ENCODE measurements at regions not wholly inside any gene's neighbourhood (a gene's known extent, or its start where the extent isn't known, plus 50 kb on each side); places are given as distances from the start of the nearest gene placed in this dataset.

DNA sequence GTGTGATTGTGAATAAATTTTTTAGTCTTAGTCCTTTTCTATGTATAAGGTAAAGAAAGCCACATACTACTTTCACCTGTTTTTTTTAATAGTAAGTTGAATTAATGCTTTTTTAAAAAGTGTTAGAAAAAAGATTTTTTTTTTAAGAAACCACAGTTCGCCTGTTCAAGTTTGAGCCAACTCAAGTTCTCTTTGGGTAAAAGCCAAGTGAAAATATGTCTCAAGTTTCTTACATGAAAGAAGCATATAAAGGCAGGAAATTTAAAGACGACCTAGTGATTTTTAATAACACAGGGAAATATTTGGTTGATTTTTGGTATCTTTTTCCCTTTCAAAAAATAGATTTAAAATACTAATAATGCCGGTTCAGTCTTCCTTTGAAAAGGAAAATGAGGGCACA is 369.9 kb upstream of the NR3C2 start:
- Mint-ChIP-seq H3K4me1 (no peaks in the 10 kb centered on the region), H3K9me3 (peaks cover 6% of the 10 kb centered on the region), H3K4me3 (no peak overlapping the region), H3K27me3 (peaks cover 3% of the 10 kb centered on the region), H3K36me3 (ENCODE audit: low read depth) (no peaks in the 10 kb centered on the region), H3K27ac (no peak overlapping the region)
- no peak for ATAC-seq (replicated peaks)

DNA sequence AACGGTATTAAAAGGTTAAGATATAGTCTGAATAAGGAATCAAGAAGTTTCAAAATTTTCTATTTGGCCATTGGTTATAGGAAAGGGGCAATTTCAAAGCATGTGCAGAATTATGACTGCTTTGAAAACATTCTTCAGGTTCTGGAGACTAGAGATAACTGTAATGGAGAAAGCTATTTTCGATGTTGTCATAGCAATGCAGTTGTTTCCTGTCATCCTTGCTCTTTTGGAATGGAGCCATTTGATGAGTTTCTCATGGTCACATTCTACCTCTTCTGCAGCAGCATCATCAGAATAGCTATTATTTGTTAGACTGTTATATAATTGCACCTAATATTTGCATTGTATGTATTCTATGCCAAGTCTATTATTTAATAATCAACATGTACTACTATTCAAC is 368.2 kb upstream of the NR3C2 start:
- H3K9me3 Mint-ChIP-seq: no peaks in the 10 kb centered on the region
- no peak overlapping the region for H3K27ac Mint-ChIP-seq
- no peaks in the 10 kb centered on the region for H3K27me3 Mint-ChIP-seq
- no peak overlapping the region for H3K4me3 Mint-ChIP-seq
- no peaks in the 10 kb centered on the region for H3K36me3 Mint-ChIP-seq (ENCODE audit: low read depth)
- H3K4me1 Mint-ChIP-seq: no peaks in the 10 kb centered on the region
- ATAC-seq (replicated peaks): no peak

DNA sequence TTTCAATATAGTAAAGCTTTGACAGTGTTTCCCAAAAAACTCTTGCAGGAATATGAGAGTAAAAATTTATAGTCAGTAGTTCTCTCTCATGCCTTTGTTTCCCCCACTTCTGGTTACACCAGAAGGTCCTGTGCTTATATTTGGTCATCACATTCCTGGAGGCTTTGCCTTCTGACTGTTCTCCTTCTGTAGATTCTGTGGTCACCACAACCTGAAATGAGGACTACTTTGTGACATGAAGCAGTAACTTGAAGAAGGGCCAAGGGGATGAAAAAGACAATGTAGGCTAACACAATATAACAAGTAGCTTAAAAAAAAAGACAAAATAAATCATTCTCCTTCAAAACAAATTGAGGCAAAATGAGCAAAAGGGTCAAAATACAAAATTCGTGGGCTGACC is 366.2 kb upstream of the NR3C2 start:
- Mint-ChIP-seq H3K36me3 (ENCODE audit: low read depth) (no peaks in the 10 kb centered on the region), H3K4me1 (no peaks in the 10 kb centered on the region), H3K27me3 (no peaks in the 10 kb centered on the region), H3K9me3 (no peaks in the 10 kb centered on the region), H3K4me3 (no peak overlapping the region), H3K27ac (no peak overlapping the region)
- ATAC-seq (replicated peaks): no peak

DNA sequence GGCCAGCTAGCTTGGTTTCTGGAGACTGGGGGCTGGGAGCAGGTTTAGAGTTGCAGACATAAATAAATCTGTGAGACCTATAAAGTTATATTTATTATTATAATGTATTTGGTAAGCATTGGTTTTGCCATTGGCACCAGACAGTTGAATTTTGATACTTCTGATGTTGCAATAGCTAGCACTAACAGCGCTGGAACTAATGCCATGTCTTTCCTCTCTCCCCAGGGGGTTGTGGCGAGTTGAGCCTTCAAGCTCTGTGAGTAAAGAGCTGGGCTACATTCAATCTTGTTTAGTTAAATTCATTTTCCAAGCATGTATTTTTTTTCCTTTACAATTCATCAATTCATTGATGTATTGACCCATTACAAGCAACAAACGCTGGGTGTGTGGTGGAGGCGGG is 358.7 kb upstream of the NR3C2 start:
- Mint-ChIP-seq H3K4me3 (no peak overlapping the region), H3K36me3 (ENCODE audit: low read depth) (no peaks in the 10 kb centered on the region), H3K4me1 (no peaks in the 10 kb centered on the region), H3K27me3 (no peaks in the 10 kb centered on the region), H3K9me3 (no peaks in the 10 kb centered on the region), H3K27ac (no peak overlapping the region)
- no peak for ATAC-seq (replicated peaks)

DNA sequence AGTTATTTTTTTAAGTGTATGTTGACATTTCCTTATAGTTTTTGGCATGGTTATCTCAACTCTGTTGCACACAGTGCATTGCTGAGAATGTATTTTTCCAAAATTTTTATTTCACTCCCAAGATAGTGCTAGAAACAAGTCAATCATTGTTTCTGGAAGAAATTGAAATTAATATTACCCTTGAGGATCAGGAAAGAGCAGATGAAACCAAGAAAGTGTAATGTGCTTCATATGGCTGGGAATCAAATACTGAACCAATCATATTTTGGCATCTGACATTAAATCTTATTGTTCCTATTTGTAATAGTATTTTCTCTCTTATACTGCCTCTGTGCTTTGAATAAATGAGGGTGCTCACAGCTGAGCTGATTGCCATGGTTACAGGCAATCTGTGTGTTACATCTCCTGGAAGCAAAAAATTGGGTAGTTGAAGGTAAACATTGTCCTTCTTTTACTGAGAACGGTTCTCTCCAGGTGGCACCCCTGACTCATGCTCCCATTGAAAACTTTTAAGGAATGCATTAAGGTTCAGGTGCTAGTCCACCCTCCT is 358.2 kb upstream of the NR3C2 start:
- no peaks in the 10 kb centered on the region for H3K27me3 Mint-ChIP-seq
- H3K27ac Mint-ChIP-seq: no peak overlapping the region
- H3K36me3 Mint-ChIP-seq (ENCODE audit: low read depth): no peaks in the 10 kb centered on the region
- no peak overlapping the region for H3K4me3 Mint-ChIP-seq
- H3K9me3 Mint-ChIP-seq: no peaks in the 10 kb centered on the region
- H3K4me1 Mint-ChIP-seq: no peaks in the 10 kb centered on the region
- no peak for ATAC-seq (replicated peaks)

DNA sequence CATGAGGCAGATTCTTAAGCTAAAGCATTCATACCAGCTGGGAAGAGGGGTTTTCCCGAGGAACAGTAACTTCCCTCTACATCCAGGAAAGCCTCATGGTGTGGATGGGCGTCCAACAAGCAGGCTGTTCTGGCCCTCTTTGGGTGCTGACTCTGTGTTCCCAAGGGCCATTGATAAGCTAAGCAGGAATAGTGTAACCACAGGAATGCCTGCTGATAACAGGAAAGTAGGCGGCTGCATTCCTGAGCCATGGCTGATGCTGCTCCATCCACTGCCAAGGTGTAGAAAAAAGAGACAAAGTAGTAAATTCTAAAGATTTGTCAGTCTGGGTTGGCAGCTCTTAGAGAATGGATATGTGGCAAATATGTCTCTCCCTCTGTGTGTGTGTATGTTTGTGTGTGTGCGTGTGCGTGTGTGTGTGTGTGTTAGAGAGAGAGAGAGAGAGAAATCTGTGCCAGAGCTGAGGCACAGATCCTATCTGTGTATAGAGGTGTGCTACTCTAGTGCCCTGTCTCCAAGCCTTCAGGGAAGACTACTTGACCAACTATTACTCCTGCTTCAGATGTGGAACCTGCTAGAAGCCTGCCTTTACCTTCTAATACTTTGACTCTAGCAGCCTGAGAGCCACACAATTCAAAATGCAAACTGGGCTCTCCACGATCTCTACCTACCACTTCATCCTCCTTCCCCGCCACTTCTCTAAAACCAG is 353.1 kb upstream of the NR3C2 start:
- H3K9me3 Mint-ChIP-seq: no peaks in the 10 kb centered on the region
- no peak overlapping the region for H3K27ac Mint-ChIP-seq
- H3K27me3 Mint-ChIP-seq: no peaks in the 10 kb centered on the region
- no peaks in the 10 kb centered on the region for H3K36me3 Mint-ChIP-seq (ENCODE audit: low read depth)
- H3K4me3 Mint-ChIP-seq: no peak overlapping the region
- no peaks in the 10 kb centered on the region for H3K4me1 Mint-ChIP-seq
- no peak for ATAC-seq (replicated peaks)

DNA sequence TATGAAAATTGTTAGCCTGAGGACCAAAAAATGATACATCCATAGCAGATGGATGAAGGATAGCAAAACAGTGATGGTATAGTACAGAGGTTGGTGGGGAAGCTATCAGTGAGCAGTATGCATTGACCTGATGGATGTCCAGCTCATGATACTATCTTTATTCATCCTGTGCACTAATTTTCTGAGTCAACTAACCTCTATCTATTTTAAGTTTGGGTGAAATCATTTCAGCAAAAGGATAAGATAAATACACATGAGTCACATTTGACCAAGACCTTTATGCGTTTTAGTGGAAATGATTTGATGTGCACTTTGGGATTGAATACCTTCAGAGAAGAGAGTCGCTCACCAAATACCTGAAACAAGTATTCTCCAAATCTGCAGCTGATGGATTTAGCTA is 351.0 kb upstream of the NR3C2 start:
- Mint-ChIP-seq H3K27me3 (peaks cover 8% of the 10 kb centered on the region), H3K27ac (no peak overlapping the region), H3K4me3 (no peak overlapping the region), H3K4me1 (no peaks in the 10 kb centered on the region), H3K9me3 (no peaks in the 10 kb centered on the region), H3K36me3 (ENCODE audit: low read depth) (no peaks in the 10 kb centered on the region)
- ATAC-seq (replicated peaks): no peak

DNA sequence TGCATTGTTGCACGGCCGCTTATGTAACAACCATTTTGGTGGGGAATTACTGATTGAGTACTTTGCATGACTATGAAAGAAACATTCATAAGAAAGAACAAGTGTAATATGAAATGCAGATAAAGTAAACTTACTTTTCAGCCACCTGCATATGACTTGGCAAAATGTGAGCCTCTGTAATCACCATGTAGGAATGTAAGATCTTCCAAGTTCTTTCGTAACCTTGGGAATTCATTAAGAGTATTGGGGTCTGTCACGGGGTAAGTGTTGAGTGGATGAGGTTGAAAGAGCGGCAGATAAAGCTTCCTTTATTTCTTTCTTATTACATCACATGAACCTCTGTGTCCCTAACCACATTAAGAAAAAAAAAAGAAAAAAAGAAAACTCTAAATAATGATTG is 348.5 kb upstream of the NR3C2 start:
- H3K36me3 Mint-ChIP-seq (ENCODE audit: low read depth): no peaks in the 10 kb centered on the region
- ATAC-seq (replicated peaks): no peak
- H3K27ac Mint-ChIP-seq: no peak overlapping the region
- no peak overlapping the region for H3K4me3 Mint-ChIP-seq
- no peaks in the 10 kb centered on the region for H3K4me1 Mint-ChIP-seq
- peaks cover 12% of the 10 kb centered on the region for H3K27me3 Mint-ChIP-seq
- H3K9me3 Mint-ChIP-seq: no peaks in the 10 kb centered on the region

DNA sequence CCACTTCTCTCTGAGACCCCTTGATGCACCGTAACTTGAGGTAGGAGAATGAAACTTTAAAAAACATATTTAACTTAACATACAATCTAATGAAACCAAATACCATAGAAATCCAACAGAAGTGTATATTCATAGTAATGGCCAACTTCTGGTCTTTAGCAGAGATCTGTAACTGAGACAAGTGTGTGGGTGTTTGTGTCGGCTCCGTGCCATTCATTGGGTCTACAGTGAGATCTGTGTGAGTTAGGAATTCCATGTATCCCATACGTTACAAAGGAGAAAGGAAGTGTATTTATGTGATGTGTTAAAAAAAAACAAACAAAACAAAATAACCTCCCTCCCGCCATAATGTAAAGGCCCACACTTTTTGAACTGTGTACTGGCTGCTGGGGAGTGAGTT is 348.0 kb upstream of the NR3C2 start:
- Mint-ChIP-seq H3K27me3 (peaks cover 12% of the 10 kb centered on the region), H3K4me1 (no peaks in the 10 kb centered on the region), H3K36me3 (ENCODE audit: low read depth) (no peaks in the 10 kb centered on the region), H3K9me3 (no peaks in the 10 kb centered on the region), H3K27ac (no peak overlapping the region), H3K4me3 (no peak overlapping the region)
- no peak for ATAC-seq (replicated peaks)

DNA sequence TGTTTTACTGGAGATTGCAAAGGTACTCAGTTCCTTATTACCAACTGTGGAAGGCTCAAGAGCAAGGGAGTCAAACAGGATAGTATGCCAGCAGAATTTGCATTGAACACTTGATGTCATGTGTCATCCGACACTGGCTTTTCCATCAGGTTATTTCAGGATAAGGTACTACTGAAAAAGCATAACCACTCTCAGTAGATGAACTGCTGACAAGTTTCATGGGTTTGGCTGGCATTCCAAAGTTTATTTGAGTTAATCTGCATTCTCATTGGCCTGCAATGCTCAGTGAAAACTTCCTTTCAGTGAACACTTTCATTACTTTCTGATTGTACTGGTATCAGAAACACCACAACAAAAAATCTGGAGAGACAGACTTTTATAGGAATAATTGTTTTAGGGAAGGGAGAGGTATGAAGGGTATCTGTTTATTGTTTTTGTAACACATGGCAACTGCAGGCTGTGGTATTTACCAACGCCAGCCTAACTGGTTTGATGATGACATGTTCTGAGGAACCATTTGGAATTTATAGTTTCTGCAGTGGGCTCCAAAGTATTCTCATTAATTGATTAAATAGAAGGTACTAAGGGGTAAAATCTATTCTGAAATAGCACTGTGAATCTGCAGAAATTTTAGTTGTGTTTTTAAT is 345.7 kb upstream of the NR3C2 start:
- no peaks in the 10 kb centered on the region for H3K4me1 Mint-ChIP-seq
- H3K4me3 Mint-ChIP-seq: no peak overlapping the region
- H3K27me3 Mint-ChIP-seq: peaks cover 12% of the 10 kb centered on the region
- ATAC-seq (replicated peaks): no peak
- H3K9me3 Mint-ChIP-seq: no peaks in the 10 kb centered on the region
- no peaks in the 10 kb centered on the region for H3K36me3 Mint-ChIP-seq (ENCODE audit: low read depth)
- H3K27ac Mint-ChIP-seq: no peak overlapping the region

DNA sequence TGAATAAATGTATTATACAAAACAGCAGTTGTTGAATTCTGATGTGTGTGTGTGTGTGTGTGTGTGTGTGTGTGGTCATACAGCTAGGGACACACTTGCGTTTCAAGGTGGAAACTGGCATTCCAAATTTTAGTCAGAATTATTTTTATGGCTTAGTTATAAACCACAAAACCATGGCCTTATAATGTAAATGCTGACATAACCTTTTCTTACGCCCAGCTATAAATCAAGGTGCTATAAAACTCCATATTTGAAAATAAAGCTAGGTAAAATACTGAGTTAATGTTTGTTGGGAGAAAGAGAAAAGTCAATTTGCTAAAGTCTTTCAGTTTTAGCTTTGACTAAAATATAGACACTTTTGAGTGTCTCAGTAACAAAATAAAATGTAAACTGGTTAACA is 345.1 kb upstream of the NR3C2 start:
- Mint-ChIP-seq H3K4me3 (no peak overlapping the region), H3K36me3 (ENCODE audit: low read depth) (no peaks in the 10 kb centered on the region), H3K27me3 (peaks cover 15% of the 10 kb centered on the region), H3K9me3 (no peaks in the 10 kb centered on the region), H3K4me1 (no peaks in the 10 kb centered on the region), H3K27ac (no peak overlapping the region)
- ATAC-seq (replicated peaks): no peak

DNA sequence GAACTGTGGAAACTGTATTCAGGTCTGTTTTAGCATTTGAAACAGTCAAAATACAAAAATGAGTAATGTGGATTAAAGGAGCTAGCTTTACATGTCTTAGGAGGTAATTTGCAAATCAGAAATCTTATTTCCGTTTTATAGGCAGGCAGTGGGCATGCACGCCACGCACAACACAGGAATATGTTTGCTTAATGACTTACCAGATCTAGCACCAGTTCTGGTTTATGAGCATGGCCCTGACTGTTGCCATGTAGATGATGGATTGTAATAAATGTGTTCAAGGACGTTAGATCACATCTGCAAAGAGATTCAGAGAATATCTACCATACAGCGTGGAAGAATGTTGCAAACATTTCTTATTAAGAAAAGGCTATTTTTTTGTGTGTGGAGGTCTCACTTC is 344.5 kb upstream of the NR3C2 start:
- Mint-ChIP-seq H3K36me3 (ENCODE audit: low read depth) (no peaks in the 10 kb centered on the region), H3K9me3 (no peaks in the 10 kb centered on the region), H3K4me1 (no peaks in the 10 kb centered on the region), H3K27ac (no peak overlapping the region), H3K4me3 (no peak overlapping the region), H3K27me3 (peaks cover 15% of the 10 kb centered on the region)
- no peak for ATAC-seq (replicated peaks)

DNA sequence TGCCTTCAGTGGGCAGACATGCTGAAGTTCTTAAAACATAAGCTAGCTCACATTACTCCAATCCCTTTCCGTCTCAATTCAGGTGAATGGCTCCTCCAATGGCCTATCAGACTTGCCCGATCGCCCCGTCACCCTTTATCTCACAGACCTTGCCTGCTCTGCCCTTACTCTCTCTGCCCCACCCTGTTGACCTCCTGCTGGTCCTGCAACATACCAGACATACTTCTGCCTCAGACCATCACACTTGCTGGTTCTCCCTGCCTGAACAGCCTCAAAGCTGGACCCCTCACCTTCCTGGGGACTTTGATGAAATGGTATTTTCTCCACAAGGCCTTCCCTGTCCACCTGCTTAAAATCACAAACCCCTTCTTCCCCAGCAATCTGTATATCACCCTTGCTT is 340.1 kb upstream of the NR3C2 start:
- no peak overlapping the region for H3K4me3 Mint-ChIP-seq
- H3K27me3 Mint-ChIP-seq: peaks cover 7% of the 10 kb centered on the region
- H3K9me3 Mint-ChIP-seq: peaks cover 3% of the 10 kb centered on the region
- no peaks in the 10 kb centered on the region for H3K4me1 Mint-ChIP-seq
- no peak for ATAC-seq (replicated peaks)
- no peaks in the 10 kb centered on the region for H3K36me3 Mint-ChIP-seq (ENCODE audit: low read depth)
- no peak overlapping the region for H3K27ac Mint-ChIP-seq

DNA sequence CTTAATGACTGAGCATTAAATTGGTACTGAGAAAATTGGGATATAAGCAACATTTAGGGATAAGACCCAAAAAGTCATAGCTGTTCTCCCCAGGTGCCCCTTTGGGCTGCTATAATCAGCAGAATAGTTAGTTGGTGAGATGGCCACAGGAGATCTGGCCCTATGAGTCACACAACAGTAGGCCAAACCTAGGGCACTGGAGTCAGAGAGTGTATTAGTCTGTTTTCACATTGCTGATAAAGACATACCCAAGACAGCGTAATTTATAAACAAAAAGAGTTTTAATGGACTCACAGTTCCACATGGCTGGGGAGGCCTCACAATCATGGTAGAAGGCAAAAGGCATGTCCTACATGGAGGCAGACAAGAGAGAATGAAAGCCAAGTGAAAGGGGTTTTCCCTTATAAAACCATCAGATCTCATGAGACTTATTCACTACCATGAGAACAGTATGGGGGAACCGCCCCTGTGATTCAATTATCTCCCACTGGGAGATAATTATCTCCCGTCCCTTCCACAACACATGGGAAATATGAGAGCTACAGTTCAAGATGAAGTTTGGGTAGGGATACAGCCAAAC is 338.3 kb upstream of the NR3C2 start:
- Mint-ChIP-seq H3K4me3 (no peak overlapping the region), H3K36me3 (ENCODE audit: low read depth) (no peaks in the 10 kb centered on the region), H3K27me3 (peaks cover 4% of the 10 kb centered on the region), H3K4me1 (no peaks in the 10 kb centered on the region), H3K27ac (no peak overlapping the region), H3K9me3 (peaks cover 3% of the 10 kb centered on the region)
- no peak for ATAC-seq (replicated peaks)

DNA sequence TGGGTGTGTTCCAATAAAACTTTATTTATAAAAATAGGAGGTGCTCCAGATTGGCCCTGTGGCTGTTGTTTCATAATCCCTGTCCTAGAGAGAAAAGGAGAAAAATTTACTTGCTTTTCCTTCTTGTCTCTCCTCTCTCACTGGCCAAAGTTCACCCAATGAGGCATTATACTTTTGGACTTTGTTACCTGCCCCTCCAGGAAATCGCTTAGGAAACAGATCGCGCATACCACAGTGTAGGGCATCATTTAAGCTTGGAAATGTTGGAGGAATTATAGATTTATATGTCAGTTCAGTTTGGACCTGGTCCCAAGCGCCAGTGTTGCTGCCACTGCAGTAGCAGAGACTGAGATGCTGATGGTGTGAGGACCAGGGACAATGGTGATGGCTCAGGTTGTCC is 337.6 kb upstream of the NR3C2 start:
- Mint-ChIP-seq H3K27ac (no peak overlapping the region), H3K9me3 (peaks cover 3% of the 10 kb centered on the region), H3K4me1 (no peaks in the 10 kb centered on the region), H3K4me3 (no peak overlapping the region), H3K27me3 (peaks cover 4% of the 10 kb centered on the region), H3K36me3 (ENCODE audit: low read depth) (no peaks in the 10 kb centered on the region)
- ATAC-seq (replicated peaks): no peak

All from activated T-helper 17 cell treated with anti-CD3 and anti-CD28 coated beads, Interleukin-2, amount 50 U/mL, for 72 hours (primary cell).